IMR-90 (cell line): ENCODE measurements at regions not wholly inside any gene's neighbourhood (a gene's known extent, or its start where the extent isn't known, plus 50 kb on each side); places are given as distances from the start of the nearest gene placed in this dataset.

ENCODE experiments used
- ATAC-seq: fragments of 200-7000 bp; cut with Tn5 transposase; 2 replicates; pipeline ENCODE4 v1.9.1; 2020; ENCODE audit warnings: low read depth, mild to moderate bottlenecking, moderate library complexity
- BruUV-seq: library from RNA; stranded (reverse); fragments of 400-500 nt; replicated peaks from 2 replicates; lab custom pipeline; 2021; lab: Mats Ljungman, UMichigan
- CTCF ChIA-PET: fragments of 300-600 bp; formaldehyde crosslinking; extraction: SDS; loops from one replicate; lab custom pipeline; 2021; ENCODE audit warnings: antibody characterized with exemption; lab: Yijun Ruan, JAX
- POLR2A ChIA-PET: fragments of 300-600 bp; sonication (Branson Sonifier 250); formaldehyde crosslinking; loops from one replicate; lab custom pipeline; 2022; ENCODE audit warnings: antibody characterized with exemption; ENCODE audit not compliant: unreplicated experiment; lab: Charles Lee
- DNase-seq: peaks from one replicate; pipeline ENCODE4 v3.0.0; 2013
- H2AFZ ChIP-seq: replicated peaks from 2 replicates; pipeline ENCODE3; 2013; ENCODE audit warnings: low read length, mild to moderate bottlenecking; ENCODE audit not compliant: poor library complexity
- H2AK5ac ChIP-seq: 2 replicates; pipeline ENCODE4 v1.6.1; 2013; ENCODE audit warnings: low read depth, low read length, inconsistent platforms
- H2AK9ac ChIP-seq: replicated peaks from 2 replicates; pipeline ENCODE3; 2013; ENCODE audit warnings: mild to moderate bottlenecking, low read depth, low read length, moderate library complexity; ENCODE audit not compliant: poor library complexity
- H2BK120ac ChIP-seq: 2 replicates; pipeline ENCODE4 v1.6.1; 2013; ENCODE audit warnings: low read depth, low read length, inconsistent platforms
- H2BK15ac ChIP-seq: 3 replicates; pipeline ENCODE4 v1.6.1; 2013; ENCODE audit warnings: low read depth, low read length, inconsistent platforms
- H2BK20ac ChIP-seq: 2 replicates; pipeline ENCODE4 v1.6.1; 2013; ENCODE audit warnings: low read depth, mild to moderate bottlenecking, inconsistent platforms, low read length, moderate library complexity
- H2BK5ac ChIP-seq: 2 replicates; pipeline ENCODE4 v1.6.1; 2013; ENCODE audit warnings: mild to moderate bottlenecking, low read depth, low read length, inconsistent platforms; ENCODE audit not compliant: poor library complexity, severe bottlenecking
- H3K14ac ChIP-seq: replicated peaks from 2 replicates; pipeline ENCODE4 v1.6.1; 2013; ENCODE audit warnings: low read depth, low read length, inconsistent platforms
- H3K18ac ChIP-seq: 2 replicates; pipeline ENCODE4 v1.6.1; 2013; ENCODE audit warnings: low read depth, low read length, control low read depth
- H3K23ac ChIP-seq: 2 replicates; pipeline ENCODE4 v1.6.1; 2013; ENCODE audit warnings: low read depth, low read length, inconsistent platforms
- H3K27ac ChIP-seq: 2 replicates; pipeline ENCODE4 v1.5.1; 2013; ENCODE audit warnings: mild to moderate bottlenecking, control low read depth, low read length; ENCODE audit not compliant: insufficient read depth
- H3K27me3 ChIP-seq: 2 replicates; pipeline ENCODE4 v1.6.1; 2013; ENCODE audit warnings: low read length; ENCODE audit not compliant: control insufficient read depth, insufficient read depth
- H3K36me3 ChIP-seq: 2 replicates; pipeline ENCODE4 v1.6.1; 2013; ENCODE audit warnings: low read length, mixed read lengths; ENCODE audit not compliant: control insufficient read depth, insufficient read depth
- H3K4ac ChIP-seq: 2 replicates; pipeline ENCODE4 v1.6.1; 2013; ENCODE audit warnings: low read depth, low read length, inconsistent platforms
- H3K4me1 ChIP-seq: 2 replicates; pipeline ENCODE4 v1.6.1; 2013; ENCODE audit warnings: low read length, mixed read lengths; ENCODE audit not compliant: control insufficient read depth, insufficient read depth
- H3K4me2 ChIP-seq: 2 replicates; pipeline ENCODE4 v1.6.1; 2013; ENCODE audit warnings: low read depth, mild to moderate bottlenecking, control low read depth, low read length, moderate library complexity
- H3K4me3 ChIP-seq: 2 replicates; pipeline ENCODE4 v1.5.1; 2013; ENCODE audit warnings: low read depth, mild to moderate bottlenecking, control low read depth, low read length, moderate library complexity; ENCODE audit not compliant: insufficient read depth
- H3K56ac ChIP-seq: 2 replicates; pipeline ENCODE4 v1.6.1; 2013; ENCODE audit warnings: low read length, inconsistent platforms; ENCODE audit not compliant: insufficient read depth; ENCODE audit errors: extremely low read depth
- H3K79me1 ChIP-seq, 2 experiments: 2 replicates each; pipeline ENCODE4 v1.6.1; 2013; ENCODE audit warnings: low read length in 2 of 2, inconsistent platforms in 1 of 2, low read depth in 1 of 2
- H3K9ac ChIP-seq: 2 replicates; pipeline ENCODE4 v1.6.1; 2013; ENCODE audit warnings: low read depth, low read length, control low read depth
- H3K9me1 ChIP-seq: 2 replicates; pipeline ENCODE4 v1.6.1; 2013; ENCODE audit warnings: low read length, inconsistent platforms; ENCODE audit not compliant: insufficient read depth
- H3K9me3 ChIP-seq: 2 replicates; pipeline ENCODE4 v1.6.1; 2013; ENCODE audit warnings: low read length; ENCODE audit not compliant: control insufficient read depth, insufficient read depth
- H4K20me1 ChIP-seq: 2 replicates; pipeline ENCODE4 v1.6.1; 2013; ENCODE audit warnings: low read length, inconsistent platforms; ENCODE audit not compliant: insufficient read depth
- H4K5ac ChIP-seq: 2 replicates; pipeline ENCODE4 v1.6.1; 2013; ENCODE audit warnings: mild to moderate bottlenecking, low read depth, low read length, control low read depth
- H4K8ac ChIP-seq, 2 experiments: 2 replicates each; pipeline ENCODE4 v1.6.1; 2013; ENCODE audit warnings: low read depth in 2 of 2, low read length in 2 of 2, control low read depth in 1 of 2, inconsistent platforms in 1 of 2
- H4K91ac ChIP-seq: 2 replicates; pipeline ENCODE4 v1.6.1; 2013; ENCODE audit warnings: low read depth, low read length, inconsistent platforms; ENCODE audit not compliant: insufficient read depth
- CEBPB ChIP-seq: IDR thresholded peaks from 2 replicates; pipeline ENCODE4 v1.6.1; 2012; ENCODE audit warnings: low read depth, low read length, improper control_type of control experiment
- CHD1 ChIP-seq: IDR thresholded peaks from 2 replicates; pipeline ENCODE4 v1.6.1; 2012; ENCODE audit warnings: low read depth, low read length, improper control_type of control experiment
- RCOR1 ChIP-seq: IDR thresholded peaks from 2 replicates; pipeline ENCODE4 v1.6.1; 2012; ENCODE audit warnings: mild to moderate bottlenecking, low read length, improper control_type of control experiment; ENCODE audit not compliant: insufficient replicate concordance
- SMC3 ChIP-seq: fragments of 150-350 bp; IDR thresholded peaks from 2 replicates; pipeline ENCODE4 v1.6.1; 2016; ENCODE audit warnings: low read depth, mild to moderate bottlenecking, antibody characterized with exemption, low read length, moderate library complexity
- WGBS, 2 experiments: methylation state at CpG; one replicate each; pipeline versions ENCODE4 v1.1.5 to v1.1.7; 2013; ENCODE audit warnings: missing lambda C conversion rate in 2 of 2; ENCODE audit not compliant: insufficient read length in 1 of 2; ENCODE audit errors: extremely low coverage in 2 of 2; 5-methylcytosine and 5-hydroxymethylcytosine counted together
- dilution Hi-C: fragments of 300-500 bp; cut with HindIII; formaldehyde crosslinking; loops from one replicate; pipeline ENCODE4 v1.14.3; 2018; ENCODE audit warnings: low sequenced_read_pairs; ENCODE audit not compliant: unreplicated experiment
- in situ Hi-C: fragments of 300-500 bp; cut with MboI; formaldehyde crosslinking; loops from 3 replicates; pipeline ENCODE4 v1.14.3; 2019; ENCODE audit warnings: low sequenced_read_pairs, inconsistent platforms, mixed read lengths
- intact Hi-C: fragments of 100-400 bp; cut with micrococcal nuclease; formaldehyde crosslinking; loops from 2 replicates; pipeline ENCODE4 v1.10.0; 2022
- TF ChIP-seq, protein P1 (sequence below): fragments of 150-350 bp; IDR thresholded peaks from 2 replicates; pipeline ENCODE4 v1.6.1; 2016; ENCODE audit warnings: low read depth, mild to moderate bottlenecking, low read length, moderate library complexity, borderline replicate concordance
- TF ChIP-seq, protein P2 (sequence below): fragments of 150-350 bp; IDR thresholded peaks from 2 replicates; pipeline ENCODE4 v1.6.1; 2017; ENCODE audit warnings: mild to moderate bottlenecking, antibody characterized with exemption, low read length, low read depth

DNA sequence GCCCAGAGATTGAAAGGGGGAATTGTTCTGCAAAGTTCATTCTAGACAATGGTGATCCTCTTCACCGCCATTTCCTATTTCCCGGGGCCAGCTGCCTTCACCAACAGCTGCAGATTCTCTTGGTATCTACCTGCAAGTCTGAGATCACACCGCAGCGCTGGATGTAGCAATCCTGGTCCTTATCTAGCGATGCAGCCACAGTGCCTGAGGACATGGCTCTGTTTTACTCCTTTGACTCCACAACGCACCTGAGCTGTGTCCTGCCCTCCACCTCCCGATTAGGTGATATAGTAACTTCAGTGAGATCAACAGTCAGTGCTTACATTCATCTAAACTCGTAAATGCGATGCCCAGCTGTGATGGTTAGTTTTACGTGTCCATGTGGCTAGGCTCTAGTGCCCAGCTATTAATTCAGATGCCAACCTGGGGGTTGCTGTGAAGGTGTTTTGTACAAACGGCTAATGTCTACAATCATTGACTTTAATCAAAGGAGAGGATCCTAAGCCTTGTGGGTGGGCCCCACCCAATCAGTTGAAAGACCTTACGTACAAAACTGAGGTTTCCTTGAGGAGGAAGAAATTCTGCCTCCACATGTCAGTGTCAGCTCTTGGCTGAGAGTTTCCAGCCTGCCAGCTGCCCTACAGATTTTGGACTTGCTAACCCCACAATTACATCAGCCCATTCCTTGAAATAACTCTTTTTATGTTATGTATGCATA is 189.8 kb downstream of the SH3BP4 start:
- TF ChIP-seq, protein P1, sequence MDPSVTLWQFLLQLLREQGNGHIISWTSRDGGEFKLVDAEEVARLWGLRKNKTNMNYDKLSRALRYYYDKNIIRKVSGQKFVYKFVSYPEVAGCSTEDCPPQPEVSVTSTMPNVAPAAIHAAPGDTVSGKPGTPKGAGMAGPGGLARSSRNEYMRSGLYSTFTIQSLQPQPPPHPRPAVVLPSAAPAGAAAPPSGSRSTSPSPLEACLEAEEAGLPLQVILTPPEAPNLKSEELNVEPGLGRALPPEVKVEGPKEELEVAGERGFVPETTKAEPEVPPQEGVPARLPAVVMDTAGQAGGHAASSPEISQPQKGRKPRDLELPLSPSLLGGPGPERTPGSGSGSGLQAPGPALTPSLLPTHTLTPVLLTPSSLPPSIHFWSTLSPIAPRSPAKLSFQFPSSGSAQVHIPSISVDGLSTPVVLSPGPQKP: no peak
- TF ChIP-seq RCOR1: no peak
- TF ChIP-seq CHD1: no peak
- TF ChIP-seq, protein P2, sequence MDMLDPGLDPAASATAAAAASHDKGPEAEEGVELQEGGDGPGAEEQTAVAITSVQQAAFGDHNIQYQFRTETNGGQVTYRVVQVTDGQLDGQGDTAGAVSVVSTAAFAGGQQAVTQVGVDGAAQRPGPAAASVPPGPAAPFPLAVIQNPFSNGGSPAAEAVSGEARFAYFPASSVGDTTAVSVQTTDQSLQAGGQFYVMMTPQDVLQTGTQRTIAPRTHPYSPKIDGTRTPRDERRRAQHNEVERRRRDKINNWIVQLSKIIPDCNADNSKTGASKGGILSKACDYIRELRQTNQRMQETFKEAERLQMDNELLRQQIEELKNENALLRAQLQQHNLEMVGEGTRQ: no peak
- TF ChIP-seq SMC3: no peak
- no peak for TF ChIP-seq CEBPB
- POLR2A ChIA-PET: no interaction called here
- Histone ChIP-seq H3K27me3 (peaks cover 45% of the 10 kb centered on the region), H3K27ac (no peak overlapping the region), H3K18ac (no peak overlapping the region), H4K20me1 (no peaks in the 10 kb centered on the region), H2BK20ac (no peak overlapping the region), H2AFZ (peak overlapping the region; percentile 44), H3K9me3 (no peaks in the 10 kb centered on the region), H4K91ac (no peak overlapping the region), H3K79me1 (no peaks in the 10 kb centered on the region), H3K9me1 (no peaks in the 10 kb centered on the region), H3K4ac (no peak overlapping the region), H3K14ac (no peak overlapping the region), H2AK5ac (no peak overlapping the region), H3K56ac (no peak overlapping the region), H2BK5ac (no peak overlapping the region), H3K4me1 (no peaks in the 10 kb centered on the region), H3K23ac (no peak overlapping the region), H3K36me3 (no peaks in the 10 kb centered on the region), H3K4me2 (no peak overlapping the region), H4K8ac (no peak overlapping the region), H4K5ac (no peak overlapping the region), H2BK120ac (no peak overlapping the region), H3K9ac (no peak overlapping the region), H3K4me3 (no peak overlapping the region), H2AK9ac (no peak overlapping the region), H2BK15ac (no peak overlapping the region)
- no TSS peak for BruUV-seq
- 95% methylated on average over 3 of the region's 12 CpGs; no CpG with 5 or more reads in 1 of the 2 experiments for WGBS, 2 experiments
- ATAC-seq (no peak), DNase-seq (no peak)
- dilution Hi-C loops: loop anchor here (25.0 kb wide), 1 partner anchor 596 kb away; no protein-coding TSS in a partner anchor
- in situ Hi-C loops: no loop called here
- CTCF ChIA-PET: interaction anchor here (0.7 kb wide), 1 partner anchor 599 kb away, joined by 3 read pairs; no protein-coding TSS in a partner anchor
- intact Hi-C loops: no loop called here
